HG03064 (cell line): ENCODE measurements at regions not wholly inside any gene's neighbourhood (a gene's known extent, or its start where the extent isn't known, plus 50 kb on each side); places are given as distances from the start of the nearest gene placed in this dataset.
"Not testable (repeated sequence)": the region's sequence is repeated elsewhere in the genome, so short reads cannot be mapped to it uniquely, and the experiment has no call there.

Source experiments
- ATAC-seq: cut with Tn5 transposase; IDR thresholded peaks from one replicate; pipeline ENCODE4 v1.9.1; 2021; ENCODE audit warnings: low read depth; ENCODE audit not compliant: unreplicated experiment

GRCh38 chr2:150863691-150864090 is 376.2 kb upstream of the RND3 start:
- no peak for ATAC-seq

DNA sequence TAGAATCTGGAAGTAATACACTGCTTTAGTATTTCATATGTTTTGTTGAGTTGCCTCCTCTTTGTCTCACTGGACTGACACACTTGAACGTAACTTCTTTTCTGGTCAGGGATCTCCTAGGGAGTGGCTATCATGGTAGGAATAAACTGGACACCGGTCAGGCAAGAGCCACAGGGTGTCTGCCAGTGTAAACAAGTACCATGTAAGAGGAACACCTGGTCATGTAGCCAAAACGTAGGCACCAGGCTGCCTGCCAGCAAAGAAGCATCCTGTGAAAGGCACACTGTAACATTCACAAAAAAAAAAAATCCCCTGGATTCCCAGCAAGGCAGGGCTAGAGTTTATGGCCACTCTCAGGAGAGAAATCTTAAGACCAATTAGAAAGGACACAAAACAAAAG is 372.8 kb upstream of the RND3 start:
- ATAC-seq = no peak

GRCh38 chr2:150859877-150860276 is 372.4 kb upstream of the RND3 start:
- ATAC-seq = no peak

DNA sequence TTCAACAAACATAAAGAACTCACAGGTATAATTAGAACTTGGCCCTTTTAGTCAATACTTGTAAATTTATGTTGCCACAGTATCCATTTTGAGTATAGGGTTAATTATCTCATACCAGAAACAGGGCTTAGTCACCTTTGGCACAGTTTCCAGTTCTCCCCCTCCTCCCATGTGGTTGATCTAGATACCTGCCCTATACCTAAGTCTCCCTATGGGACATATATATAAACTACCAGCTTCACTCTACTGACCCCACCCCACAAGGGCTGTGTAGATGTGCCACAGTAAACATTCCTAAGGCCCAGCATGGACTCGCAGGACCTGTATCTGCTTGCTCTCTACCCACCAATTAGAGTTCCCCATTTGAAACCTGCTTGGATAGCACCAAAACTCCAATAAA is 371.7 kb upstream of the RND3 start:
- no peak for ATAC-seq

DNA sequence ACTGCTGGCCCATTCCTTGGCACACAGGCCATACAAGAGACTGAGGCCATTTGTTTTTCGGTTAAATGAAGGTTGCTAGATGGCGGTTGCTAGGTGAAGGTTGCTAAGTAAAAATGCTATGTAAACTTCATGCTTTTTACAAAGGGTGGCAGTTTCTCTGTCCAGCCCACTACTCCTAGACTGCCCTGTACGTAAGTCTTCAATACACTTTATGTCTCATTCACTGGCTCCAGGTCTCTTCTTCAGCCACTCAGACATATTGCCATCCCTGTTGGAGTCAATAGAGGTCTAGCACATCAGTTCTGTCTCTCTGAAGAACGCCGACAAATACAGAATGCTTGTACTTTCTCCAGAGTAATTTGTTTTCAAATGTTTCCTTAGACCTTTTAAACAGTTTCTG is 370.9 kb upstream of the RND3 start:
- no peak for ATAC-seq

DNA sequence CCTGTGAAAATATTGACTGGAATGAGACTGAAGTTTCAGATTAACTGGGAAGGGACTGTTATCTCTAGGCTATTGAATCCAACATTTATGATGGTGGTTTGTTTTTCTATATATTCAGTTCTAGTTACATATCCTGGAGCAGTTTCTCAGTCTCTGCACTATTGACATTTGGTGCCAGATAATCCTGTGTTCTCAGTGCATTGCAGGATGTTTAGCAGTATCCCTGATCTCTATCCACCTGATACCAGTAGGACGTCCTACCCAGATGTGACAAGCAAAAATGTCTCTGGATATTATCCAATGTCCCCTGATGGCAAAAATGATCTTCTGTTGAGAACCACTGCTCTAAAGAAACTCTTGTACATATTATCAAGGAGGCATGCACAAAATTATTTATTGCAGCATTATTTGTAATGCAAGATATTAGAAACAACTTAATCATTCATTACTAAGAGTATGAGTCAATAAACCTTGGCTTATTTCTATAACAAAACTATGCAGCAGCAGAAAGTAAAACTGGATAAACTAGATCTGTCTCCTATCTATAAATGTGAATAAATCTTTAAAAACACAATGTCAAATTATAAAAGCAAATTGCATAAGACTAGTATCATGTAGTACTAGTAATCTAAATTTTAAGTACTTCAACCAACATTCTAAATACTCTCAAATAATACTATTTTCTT is 369.3 kb upstream of the RND3 start:
- no peak for ATAC-seq

- no peak for ATAC-seq
These were observed 365.8 kb upstream of the RND3 start for GRCh38 chr2:150853263-150853662.

DNA sequence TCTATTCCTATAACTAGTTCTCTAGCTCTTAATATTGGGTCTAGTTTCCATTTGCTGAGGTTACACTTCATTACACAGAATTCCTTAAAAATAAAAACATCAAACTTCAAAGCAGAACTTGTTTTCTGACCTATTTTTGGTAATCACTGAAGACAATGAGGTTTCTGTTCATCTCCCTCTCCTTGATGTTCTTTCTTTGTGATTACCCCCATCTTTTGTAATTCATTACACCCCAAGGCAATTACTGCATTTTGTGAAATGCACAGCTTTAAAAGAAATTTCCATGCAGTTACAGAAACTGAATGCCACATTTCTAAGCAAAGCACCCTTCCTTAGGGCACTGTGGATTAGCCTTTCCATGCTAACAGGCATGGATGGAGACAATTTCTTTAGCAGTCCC is 363.2 kb upstream of the RND3 start:
- no peak for ATAC-seq

GRCh38 chr2:150847578-150847977 is 360.1 kb upstream of the RND3 start:
- ATAC-seq = no peak

DNA sequence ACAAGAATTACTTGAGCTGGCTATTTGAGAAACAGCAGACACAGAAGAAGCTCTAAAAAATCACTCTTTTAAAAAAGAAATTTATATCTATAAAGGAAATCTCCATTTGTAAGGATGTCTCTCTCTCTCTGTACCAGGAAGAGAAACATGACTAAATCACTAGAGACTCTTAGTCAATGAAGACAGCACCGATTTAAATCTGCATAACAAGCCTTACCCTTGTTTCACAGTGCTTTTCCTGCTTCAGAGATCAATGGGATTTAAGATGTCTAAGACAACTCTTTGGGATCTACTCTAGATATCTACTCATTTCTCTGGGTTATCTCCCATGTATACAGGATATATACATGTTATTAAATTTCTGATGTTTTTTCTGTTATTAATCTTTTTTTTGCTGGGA is 359.2 kb upstream of the RND3 start:
- no peak for ATAC-seq

- no peak for ATAC-seq
These were observed 345.2 kb upstream of the RND3 start for GRCh38 chr2:150832686-150833085.

- no peak for ATAC-seq
These were observed 336.7 kb upstream of the RND3 start for GRCh38 chr2:150824118-150824517.

DNA sequence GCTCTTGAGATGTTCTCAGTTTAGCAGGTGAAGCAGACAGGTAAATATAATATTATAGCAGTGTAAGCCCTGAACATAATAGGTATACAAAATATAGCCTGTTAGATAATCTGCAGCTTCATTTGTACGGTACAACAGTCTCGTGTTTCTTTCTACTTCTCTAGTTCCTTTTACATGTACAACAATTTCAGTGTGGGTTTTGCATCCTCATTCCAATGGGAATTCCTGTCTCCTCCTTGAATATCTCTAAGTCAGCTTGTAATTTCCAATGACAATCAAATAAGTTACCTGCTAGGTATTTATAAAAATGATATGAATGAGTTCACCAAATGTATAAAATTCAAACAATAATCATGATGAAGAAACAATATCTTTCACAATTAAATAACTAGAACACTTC is 330.0 kb upstream of the RND3 start:
- ATAC-seq = no peak

DNA sequence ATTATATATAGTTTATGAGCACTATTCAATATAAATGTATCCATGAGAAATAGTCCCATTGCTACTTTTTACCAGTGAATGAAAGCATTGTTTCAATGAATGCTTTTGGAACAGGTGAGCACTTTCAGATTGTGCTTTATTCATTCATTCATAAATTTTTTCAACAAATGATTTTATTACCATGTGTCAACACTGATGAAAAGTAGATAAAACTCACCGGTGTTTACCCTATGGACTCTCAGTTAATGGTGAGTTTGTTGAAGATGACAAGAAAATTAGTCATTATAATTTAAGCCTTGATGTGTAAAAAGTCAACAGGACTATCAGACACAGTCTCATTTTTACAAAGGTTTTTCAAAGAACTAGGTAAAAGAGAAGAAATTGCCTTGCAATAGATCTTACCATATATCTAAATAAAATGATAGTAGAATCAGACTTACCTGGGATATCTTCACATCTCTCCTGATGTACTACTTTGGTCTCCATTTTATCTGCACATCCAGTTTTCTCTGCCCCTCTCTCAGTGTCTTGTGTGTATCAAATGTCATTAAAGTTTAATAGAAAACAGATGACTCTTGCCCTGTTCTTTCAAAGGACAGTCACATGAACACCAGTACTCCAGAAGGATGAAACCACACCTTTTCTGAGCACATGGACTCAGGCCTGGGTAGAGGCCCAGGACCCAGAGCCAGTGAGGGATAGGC is 325.3 kb upstream of the RND3 start:
- ATAC-seq = no peak

- ATAC-seq = no peak
These were observed 324.6 kb upstream of the RND3 start for GRCh38 chr2:150812066-150812465.

GRCh38 chr2:150811259-150811855 is 323.9 kb upstream of the RND3 start:
- ATAC-seq = no peak

GRCh38 chr2:150809103-150809502 is 321.6 kb upstream of the RND3 start:
- ATAC-seq = no peak

GRCh38 chr2:150806336-150806735 is 318.9 kb upstream of the RND3 start:
- ATAC-seq = no peak

DNA sequence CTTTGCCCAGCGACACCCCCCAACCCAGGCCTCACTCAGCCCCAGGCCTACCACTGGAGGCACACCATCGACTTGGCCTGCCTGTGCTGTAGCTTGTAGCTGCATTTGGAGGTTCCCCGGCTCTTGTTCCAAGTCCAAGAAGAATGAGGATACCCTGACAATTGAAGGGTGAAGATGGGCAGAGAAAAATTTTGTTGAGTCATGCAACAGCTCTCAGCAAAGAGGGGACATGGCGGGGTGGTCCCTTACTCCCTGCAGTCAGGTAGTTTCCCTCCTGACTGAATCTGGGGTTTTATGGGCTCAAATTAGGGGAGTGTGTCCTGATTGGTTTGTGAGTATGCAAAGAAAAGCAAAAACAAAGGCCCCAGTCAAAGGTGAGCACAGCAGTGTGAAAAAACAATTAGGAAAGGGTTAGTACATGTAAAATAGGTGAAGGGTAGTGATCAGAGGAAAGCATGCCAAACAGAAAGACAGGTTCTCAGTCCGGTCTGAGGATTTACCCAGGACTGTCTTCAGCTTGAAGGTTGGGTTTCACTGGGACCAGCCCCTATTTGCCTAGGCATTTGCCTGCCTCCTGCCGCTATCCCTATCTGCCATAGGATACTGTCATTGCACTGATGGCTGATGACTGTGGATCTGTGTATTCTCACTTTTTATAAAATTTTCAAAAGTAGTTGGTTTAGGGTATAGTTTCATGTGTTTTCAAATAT is 316.4 kb upstream of the RND3 start:
- no peak for ATAC-seq

DNA sequence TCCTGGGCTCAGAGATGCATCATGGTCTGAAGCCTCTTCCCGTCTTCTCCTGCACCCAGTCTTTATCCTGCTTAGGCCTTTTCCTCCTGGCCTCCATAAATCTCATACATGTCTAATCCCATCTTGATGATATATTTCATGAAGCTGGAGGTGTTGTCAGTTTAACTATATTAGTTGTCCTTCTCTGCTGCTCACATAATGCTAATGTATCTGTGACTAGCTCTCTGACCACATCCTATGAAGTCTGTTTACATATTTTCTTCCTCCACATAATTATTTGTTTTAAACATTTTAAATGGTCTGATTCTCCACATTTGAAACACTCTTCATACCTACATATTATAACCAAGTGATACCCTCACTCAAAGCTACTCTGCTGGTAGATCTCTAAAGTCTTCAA is 315.2 kb upstream of the RND3 start:
- no peak for ATAC-seq

DNA sequence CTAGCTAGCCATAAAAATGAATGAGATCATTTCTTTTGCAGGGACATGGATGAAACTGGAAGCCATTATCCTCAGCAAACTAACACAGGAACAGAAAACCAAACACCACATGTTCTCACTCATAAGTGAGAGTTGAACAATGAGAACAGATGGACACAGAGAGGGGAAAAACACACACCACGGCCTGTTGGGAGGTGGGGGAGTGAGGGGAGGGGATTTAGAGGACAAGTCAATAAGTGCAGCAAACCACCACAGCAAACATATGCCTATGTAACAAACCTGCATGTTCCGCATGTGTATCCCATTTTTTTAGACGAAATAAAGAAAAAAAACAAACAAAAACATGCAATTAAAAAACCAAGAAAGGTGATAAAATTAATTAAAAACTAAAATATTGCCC is 308.8 kb upstream of the RND3 start:
- ATAC-seq = not testable (repeated sequence)
